Activated naive CD8-positive, alpha-beta T cell treated with anti-CD3 and anti-CD28 coated beads for 36 hours (primary cell): ENCODE measurements at regions not wholly inside any gene's neighbourhood (a gene's known extent, or its start where the extent isn't known, plus 50 kb on each side); places are given as distances from the start of the nearest gene placed in this dataset.
"Not testable (repeated sequence)": the region's sequence is repeated elsewhere in the genome, so short reads cannot be mapped to it uniquely, and the experiment has no call there.

Experiments used
- DNase-seq: peaks from one replicate; pipeline ENCODE4 v3.0.0; 2021
- H3K27ac Mint-ChIP-seq: one replicate; pipeline ENCODE4 v1.8.0; 2022; ENCODE audit warnings: mild to moderate bottlenecking, moderate library complexity, mixed read lengths
- H3K27me3 Mint-ChIP-seq: one replicate; pipeline ENCODE4 v1.8.0; 2022; ENCODE audit warnings: mild to moderate bottlenecking, mixed read lengths
- H3K36me3 Mint-ChIP-seq: one replicate; pipeline ENCODE4 v1.8.0; 2021; ENCODE audit warnings: mild to moderate bottlenecking, mixed read lengths
- H3K4me1 Mint-ChIP-seq: one replicate; pipeline ENCODE4 v1.8.0; 2021; ENCODE audit warnings: mixed read lengths
- H3K4me3 Mint-ChIP-seq: one replicate; pipeline ENCODE4 v1.8.0; 2022; ENCODE audit warnings: mild to moderate bottlenecking, moderate library complexity, mixed read lengths
- H3K9me3 Mint-ChIP-seq: one replicate; pipeline ENCODE4 v1.8.0; 2022; ENCODE audit warnings: mixed read lengths

DNA sequence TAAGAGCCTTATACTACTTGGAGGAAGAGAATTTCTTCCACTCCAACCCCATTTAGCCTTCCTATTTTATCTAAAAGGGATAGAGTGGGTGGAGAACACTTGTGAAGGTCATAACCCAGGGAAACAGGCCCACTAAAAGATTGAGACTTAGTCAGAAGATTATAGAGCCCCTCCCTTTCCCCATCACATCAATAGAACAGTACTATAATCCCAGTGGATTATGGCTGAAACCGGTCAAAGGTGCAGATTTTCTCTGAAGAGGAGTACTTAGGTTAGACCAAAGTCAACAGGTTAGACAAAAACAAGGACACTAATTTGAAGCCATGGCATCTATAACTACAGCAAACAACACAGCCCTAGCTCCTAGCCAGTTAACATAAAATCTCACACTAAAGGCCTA is 330.9 kb upstream of the NOX3 start:
- Mint-ChIP-seq H3K4me3 (no peak overlapping the region), H3K36me3 (no peaks in the 10 kb centered on the region), H3K27ac (no peak overlapping the region), H3K9me3 (peaks cover 1% of the 10 kb centered on the region), H3K4me1 (no peaks in the 10 kb centered on the region), H3K27me3 (peaks cover 3% of the 10 kb centered on the region)
- DNase-seq: no peak

DNA sequence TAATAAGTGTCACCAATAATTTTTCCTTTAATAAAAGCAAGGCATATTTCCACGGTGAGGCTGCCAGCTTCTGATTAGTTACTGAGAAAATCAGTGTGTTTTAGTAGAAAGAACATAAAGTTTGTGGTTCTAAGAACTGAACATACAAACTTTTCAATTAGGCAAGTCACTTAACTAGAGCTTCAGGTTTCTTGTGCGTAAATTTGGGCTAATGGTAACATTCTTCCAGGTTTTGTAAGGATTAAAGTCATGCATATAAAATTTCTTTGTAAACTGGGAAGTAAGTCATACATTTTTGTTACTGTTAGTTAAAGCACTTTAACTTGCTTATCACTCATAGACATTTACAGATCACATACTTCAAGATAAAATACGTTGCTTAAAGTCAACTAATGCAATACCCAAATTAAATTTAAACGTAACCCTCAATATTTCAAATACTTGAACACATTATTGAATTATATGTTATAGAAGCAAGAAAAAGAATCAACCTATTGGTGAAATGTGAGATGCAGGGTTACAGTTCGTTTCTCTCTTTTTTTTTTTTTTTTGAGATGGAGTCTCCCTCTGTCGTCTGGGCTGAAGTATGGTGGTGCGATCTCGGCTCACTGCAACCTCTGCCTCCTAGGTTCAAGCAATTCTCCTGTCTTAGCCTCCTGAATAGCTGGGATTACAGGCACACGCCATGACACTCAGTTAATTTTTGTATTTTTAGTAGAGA is 327.3 kb upstream of the NOX3 start:
- Mint-ChIP-seq H3K9me3 (peaks cover 1% of the 10 kb centered on the region), H3K27ac (no peak overlapping the region), H3K27me3 (no peaks in the 10 kb centered on the region), H3K36me3 (no peaks in the 10 kb centered on the region), H3K4me3 (no peak overlapping the region), H3K4me1 (no peaks in the 10 kb centered on the region)
- DNase-seq: no peak

DNA sequence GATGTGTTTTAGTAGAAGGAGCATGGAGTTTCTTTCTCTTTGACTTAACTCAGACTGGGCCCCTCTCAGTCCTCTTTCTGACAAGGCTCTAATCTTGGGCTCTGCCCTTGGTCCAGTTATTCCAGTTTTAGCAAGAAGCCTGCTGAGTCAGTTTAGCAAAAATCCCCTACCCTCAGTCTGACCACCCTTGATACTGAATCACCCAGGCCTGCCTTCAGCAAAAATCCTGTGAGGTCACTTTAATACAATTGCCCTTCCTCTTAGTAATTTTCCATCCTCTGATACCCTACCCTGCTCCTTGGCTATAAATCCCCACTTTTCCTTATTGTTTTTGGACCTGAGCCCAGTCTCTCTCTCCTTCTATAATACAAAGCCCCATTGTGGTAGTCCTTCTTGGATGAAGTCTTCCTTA is 326.7 kb upstream of the NOX3 start:
- DNase-seq: no peak
- Mint-ChIP-seq H3K4me3 (no peak overlapping the region), H3K27ac (no peak overlapping the region), H3K9me3 (peaks cover 1% of the 10 kb centered on the region), H3K27me3 (no peaks in the 10 kb centered on the region), H3K4me1 (no peaks in the 10 kb centered on the region), H3K36me3 (no peaks in the 10 kb centered on the region)

DNA sequence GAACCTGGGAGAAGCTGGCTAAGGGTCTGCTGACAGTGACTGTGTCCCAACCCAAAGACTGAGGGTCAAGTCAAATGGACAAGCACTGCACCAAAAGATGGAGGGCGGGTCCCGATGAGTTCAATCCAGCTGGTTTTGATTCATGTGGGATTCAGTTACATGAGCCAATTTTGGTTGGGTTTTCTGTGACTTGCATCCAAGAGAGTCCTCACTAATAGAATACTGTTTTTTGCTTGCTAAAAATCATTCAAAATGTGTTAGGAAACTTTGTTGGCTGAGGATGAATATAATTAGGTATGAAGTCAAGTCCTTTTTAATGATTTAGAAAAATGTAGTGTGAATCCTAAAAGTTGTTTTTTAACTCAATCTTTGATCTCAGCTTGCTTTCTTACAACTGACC is 323.8 kb upstream of the NOX3 start:
- no peaks in the 10 kb centered on the region for H3K9me3 Mint-ChIP-seq
- no peaks in the 10 kb centered on the region for H3K27me3 Mint-ChIP-seq
- no peaks in the 10 kb centered on the region for H3K36me3 Mint-ChIP-seq
- no peaks in the 10 kb centered on the region for H3K4me1 Mint-ChIP-seq
- DNase-seq: no peak
- H3K27ac Mint-ChIP-seq: no peak overlapping the region
- H3K4me3 Mint-ChIP-seq: no peak overlapping the region

DNA sequence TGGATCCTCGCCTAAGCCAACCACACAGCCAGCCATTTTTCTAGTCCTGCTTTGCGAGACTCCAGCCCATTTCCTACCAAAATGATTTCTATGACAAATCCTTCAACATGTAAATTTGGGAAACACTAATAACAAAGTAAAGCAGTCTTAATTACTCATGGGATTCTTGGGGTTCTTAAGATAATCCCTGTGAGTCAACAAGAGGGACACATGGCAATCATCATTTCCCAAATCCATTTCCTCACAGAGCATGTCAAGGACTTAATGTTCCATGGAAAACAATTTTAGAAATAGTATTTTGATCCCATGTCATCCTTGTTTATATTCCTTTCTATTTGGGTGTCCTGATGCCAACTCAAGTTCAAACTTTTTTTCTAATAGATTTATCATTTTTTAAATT is 322.7 kb upstream of the NOX3 start:
- no peak overlapping the region for H3K4me3 Mint-ChIP-seq
- no peak for DNase-seq
- H3K9me3 Mint-ChIP-seq: peaks cover 2% of the 10 kb centered on the region
- H3K27ac Mint-ChIP-seq: no peak overlapping the region
- H3K4me1 Mint-ChIP-seq: no peaks in the 10 kb centered on the region
- no peaks in the 10 kb centered on the region for H3K36me3 Mint-ChIP-seq
- no peaks in the 10 kb centered on the region for H3K27me3 Mint-ChIP-seq

DNA sequence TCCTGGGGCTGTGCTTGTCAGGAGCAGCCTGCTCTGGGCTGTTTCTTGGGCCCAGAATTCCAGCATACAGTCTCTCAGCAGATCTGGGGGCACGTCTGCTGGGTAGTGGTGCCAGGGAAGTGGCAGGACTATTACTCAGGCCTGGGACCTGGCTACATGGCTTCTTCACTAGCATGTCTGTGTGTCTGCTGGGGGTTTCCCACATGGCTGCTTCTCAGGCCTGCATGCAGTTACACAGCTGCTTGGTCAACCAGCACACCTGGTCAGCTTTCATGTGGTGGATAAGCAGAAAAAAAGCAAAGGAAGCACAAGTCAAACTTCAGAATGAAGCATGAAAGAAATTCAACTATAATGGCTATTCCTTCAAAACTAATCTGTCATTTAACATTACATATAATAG is 316.2 kb upstream of the NOX3 start:
- Mint-ChIP-seq H3K27ac (no peak overlapping the region), H3K4me3 (no peak overlapping the region), H3K36me3 (no peaks in the 10 kb centered on the region), H3K27me3 (no peaks in the 10 kb centered on the region), H3K4me1 (no peaks in the 10 kb centered on the region), H3K9me3 (peaks cover 8% of the 10 kb centered on the region)
- DNase-seq: no peak

DNA sequence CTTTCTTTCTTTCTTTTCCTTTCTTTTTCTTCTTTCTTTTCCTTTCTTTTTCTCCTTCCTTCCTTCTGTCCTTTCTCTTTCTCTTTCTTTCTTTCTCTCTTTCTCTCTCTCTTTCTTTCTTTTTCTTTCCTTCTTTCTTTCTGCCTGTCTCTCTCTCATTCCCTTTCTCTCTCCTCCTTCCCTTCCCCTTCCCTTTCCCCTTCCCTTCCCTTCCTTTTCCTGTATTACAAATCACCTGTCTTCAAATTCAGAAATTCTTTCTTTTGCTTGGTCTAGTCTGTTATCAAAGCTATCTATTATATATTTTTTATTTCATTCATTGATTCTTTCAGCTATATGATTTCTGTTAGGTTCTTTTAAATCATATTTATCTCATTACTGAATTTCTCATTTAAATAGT is 315.2 kb upstream of the NOX3 start:
- Mint-ChIP-seq H3K9me3 (peaks cover 8% of the 10 kb centered on the region), H3K27ac (no peak overlapping the region), H3K27me3 (no peaks in the 10 kb centered on the region), H3K36me3 (no peaks in the 10 kb centered on the region), H3K4me1 (no peaks in the 10 kb centered on the region), H3K4me3 (no peak overlapping the region)
- DNase-seq: no peak

DNA sequence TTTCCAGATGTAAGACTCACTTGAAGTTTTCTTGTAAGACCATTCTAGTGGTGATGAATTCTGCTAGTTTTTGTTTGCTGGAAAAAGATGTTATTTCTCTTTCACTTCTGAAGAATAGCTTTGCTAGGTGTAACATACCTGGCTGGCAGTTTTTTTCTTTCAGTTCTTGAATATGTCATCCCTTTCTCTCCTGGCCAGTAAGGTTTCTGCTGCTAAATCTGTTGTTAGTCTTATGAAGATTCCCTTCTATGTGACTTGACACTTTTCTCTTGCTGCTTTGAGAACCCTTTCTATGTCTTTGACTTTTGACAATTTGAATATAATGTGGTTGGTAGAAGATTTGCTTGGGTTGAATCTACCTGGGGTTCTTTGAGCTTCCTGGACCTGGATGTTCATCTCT is 314.7 kb upstream of the NOX3 start:
- Mint-ChIP-seq H3K27ac (no peak overlapping the region), H3K9me3 (peaks cover 8% of the 10 kb centered on the region), H3K36me3 (no peaks in the 10 kb centered on the region), H3K4me3 (no peak overlapping the region), H3K27me3 (no peaks in the 10 kb centered on the region), H3K4me1 (no peaks in the 10 kb centered on the region)
- no peak for DNase-seq

DNA sequence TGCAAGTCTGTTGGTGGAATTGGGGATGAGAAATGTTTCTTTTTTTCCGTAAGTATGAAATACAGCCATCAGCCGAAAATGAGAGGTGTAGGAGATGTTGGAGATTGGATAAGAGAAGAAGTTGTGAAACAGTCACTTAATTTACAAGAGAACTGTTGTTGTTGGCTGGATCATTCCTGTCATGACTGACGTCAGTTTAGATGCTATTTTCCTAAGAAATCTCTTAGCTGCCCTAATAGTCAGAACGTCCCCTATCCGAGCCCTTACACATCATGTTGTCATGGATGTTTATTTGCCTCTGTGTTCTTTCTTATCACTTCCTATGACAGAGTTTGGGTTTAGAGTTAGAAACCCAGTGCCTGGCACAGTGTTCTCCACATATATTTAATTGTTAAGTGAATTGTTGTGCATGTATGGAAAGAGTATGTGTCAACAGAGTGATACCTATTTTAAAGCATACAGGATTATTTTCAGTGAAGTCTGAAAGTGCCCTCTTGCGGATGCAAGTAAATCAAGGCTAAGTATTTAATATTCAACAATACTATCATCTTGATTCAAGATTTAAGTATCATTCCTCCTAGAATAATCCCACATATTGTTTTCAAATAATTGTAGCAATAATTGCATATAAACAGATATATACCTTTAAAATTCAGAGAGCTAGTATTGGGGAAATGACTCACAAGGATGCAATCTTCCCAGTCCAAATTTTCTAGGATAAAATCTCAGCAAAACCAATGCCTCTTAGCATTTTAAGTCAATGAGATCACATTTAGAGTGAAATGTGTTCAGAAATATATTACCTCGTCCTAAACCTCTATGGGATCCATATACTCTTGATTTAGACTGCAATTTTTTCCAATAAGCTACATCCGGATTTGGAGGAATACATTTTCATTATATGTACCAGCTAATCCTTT is 309.9 kb upstream of the NOX3 start:
- Mint-ChIP-seq H3K27me3 (no peaks in the 10 kb centered on the region), H3K9me3 (peaks cover 4% of the 10 kb centered on the region), H3K27ac (no peak overlapping the region), H3K4me3 (no peak overlapping the region), H3K4me1 (no peaks in the 10 kb centered on the region), H3K36me3 (no peaks in the 10 kb centered on the region)
- DNase-seq: no peak

DNA sequence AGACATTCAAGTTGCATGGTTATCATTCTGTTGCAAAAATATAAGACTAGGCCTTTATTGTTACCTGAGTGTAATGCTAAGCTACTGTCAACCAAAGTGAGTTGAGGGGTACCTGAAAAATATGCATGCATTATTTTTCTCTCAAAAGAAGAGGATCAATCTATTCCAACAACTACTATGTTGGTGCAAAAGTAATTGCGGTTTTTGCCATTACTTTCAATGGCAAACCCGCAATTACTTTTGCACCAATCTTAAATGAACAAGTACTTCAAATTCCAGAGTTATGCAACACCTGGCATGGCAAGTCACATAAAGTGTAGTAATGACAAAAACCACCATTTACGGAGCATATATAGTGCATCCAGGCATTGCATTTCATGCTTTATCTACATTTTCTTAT is 307.0 kb upstream of the NOX3 start:
- Mint-ChIP-seq H3K9me3 (no peaks in the 10 kb centered on the region), H3K36me3 (no peaks in the 10 kb centered on the region), H3K27me3 (no peaks in the 10 kb centered on the region), H3K27ac (no peak overlapping the region), H3K4me3 (no peak overlapping the region), H3K4me1 (no peaks in the 10 kb centered on the region)
- DNase-seq: no peak

DNA sequence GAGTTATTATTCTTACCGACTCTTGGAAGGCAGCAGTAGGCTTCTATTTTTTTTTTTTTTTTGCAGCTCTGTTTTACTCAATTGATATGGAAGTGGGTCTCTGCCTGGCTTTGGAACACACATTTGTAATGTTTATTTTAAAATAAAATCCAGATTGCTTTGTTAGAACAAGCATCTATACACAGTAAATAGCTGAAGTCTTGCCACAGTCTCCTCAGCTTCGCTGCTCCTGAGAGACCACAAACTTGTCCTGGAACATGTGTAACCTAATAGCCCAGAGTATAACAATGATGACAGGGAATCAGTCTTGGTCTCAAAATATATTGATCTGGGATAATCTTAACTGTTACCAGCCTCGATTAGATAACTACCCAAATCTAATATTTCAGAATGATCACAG is 299.8 kb upstream of the NOX3 start:
- Mint-ChIP-seq H3K4me1 (no peaks in the 10 kb centered on the region), H3K27me3 (peaks cover 4% of the 10 kb centered on the region), H3K36me3 (no peaks in the 10 kb centered on the region), H3K27ac (no peak overlapping the region), H3K9me3 (peaks cover 17% of the 10 kb centered on the region), H3K4me3 (no peak overlapping the region)
- no peak for DNase-seq

DNA sequence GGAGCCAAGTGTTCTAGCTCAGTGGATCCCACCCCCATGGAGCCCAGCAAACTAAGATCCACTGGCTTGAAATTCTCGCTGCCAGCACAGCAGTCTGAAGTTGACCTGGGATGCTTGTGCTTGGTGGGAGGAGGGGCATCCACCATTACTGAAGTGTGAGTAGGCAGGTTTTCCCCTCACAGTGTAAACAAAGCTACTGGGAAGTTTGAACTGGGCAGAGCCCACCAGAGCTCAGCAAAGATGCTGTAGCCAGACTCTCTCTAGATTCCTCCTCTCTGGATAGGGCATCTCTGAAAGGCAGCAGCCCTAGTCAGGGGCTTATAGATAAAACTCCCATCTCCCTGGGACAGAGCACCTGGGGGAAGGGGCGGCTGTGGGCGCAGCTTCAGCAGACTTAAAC is 293.1 kb upstream of the NOX3 start:
- not testable (repeated sequence) for DNase-seq, H3K4me3 Mint-ChIP-seq, H3K27ac Mint-ChIP-seq, H3K4me1 Mint-ChIP-seq, H3K27me3 Mint-ChIP-seq, H3K36me3 Mint-ChIP-seq
- peaks cover 14% of the 10 kb centered on the region for H3K9me3 Mint-ChIP-seq

DNA sequence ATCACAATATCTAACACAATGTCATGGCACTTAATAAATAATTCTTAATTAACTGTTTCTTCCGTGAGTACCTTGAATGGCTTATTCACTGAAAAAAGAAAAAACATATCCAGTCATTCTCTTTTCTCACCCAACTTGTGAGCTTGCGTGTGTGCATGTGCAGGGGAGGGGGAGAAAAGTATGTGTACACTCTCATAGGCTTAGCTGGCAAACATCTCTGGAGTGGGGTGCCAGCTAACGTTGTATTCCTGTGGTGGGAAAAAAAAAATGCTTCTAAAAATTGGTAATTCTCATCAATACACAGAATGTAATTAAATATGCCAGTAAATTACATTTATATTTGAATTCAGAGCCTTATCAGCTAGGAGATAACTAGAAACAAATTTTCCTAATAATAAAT is 291.9 kb upstream of the NOX3 start:
- no peaks in the 10 kb centered on the region for H3K27me3 Mint-ChIP-seq
- H3K9me3 Mint-ChIP-seq: peaks cover 7% of the 10 kb centered on the region
- no peak overlapping the region for H3K4me3 Mint-ChIP-seq
- H3K27ac Mint-ChIP-seq: no peak overlapping the region
- no peaks in the 10 kb centered on the region for H3K4me1 Mint-ChIP-seq
- no peak for DNase-seq
- no peaks in the 10 kb centered on the region for H3K36me3 Mint-ChIP-seq

DNA sequence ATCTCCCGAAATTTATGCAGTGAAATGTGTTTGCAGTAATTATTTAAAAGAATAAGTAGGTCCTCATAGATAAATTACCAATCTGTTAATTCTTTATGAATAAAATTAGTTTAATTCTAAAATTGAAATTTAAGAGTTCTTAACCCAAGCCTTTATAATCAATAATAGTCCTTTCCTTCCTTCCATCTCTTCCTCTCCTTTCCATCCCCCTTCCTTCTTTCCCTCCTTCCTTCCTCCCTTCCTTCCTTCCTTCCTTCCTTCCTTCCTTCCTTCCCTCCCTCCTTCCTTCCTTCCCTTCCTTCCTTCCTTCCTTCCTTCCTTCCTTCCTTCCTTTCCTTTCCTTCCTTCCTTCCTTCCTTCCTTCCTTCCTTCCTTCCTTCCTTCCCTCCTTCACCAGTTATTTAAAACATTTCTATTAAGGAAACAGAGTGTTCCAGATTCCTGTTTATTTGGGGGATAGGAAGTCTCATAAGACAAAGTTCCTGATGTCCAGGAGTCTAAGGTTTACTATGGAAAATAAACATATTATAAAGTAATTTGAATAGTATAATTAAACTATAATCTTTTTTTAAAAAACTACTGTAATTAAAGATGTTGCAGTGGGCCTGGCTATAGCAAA is 285.3 kb upstream of the NOX3 start:
- no peak for DNase-seq
- Mint-ChIP-seq H3K36me3 (no peaks in the 10 kb centered on the region), H3K9me3 (no peaks in the 10 kb centered on the region), H3K27ac (no peak overlapping the region), H3K4me1 (no peaks in the 10 kb centered on the region), H3K4me3 (no peak overlapping the region), H3K27me3 (peaks cover 10% of the 10 kb centered on the region)

DNA sequence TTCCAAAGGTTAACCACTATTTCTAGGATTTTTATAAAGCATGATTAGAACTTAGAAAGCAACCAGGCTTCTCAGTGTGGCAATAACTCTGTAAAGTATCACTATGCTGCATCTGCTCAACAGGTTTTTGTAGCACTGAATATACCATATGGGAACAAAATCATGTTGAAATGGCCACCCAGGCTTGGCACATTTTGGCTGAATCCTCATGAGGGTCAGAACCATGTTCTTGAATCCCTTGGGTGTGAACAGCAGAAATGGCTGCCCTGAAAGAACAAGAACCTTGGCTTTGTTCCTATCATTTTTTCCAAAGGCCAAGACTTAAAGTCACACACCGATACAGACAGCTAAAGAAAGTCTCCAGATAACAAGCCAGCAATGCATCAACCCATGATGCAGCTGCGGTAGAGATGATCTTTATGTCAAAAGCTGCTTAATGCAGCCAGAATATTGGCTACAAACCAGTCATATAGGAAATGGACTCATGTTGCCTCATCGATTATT is 283.0 kb upstream of the NOX3 start:
- Mint-ChIP-seq H3K4me3 (no peak overlapping the region), H3K36me3 (no peaks in the 10 kb centered on the region), H3K9me3 (no peaks in the 10 kb centered on the region), H3K27me3 (peaks cover 10% of the 10 kb centered on the region), H3K27ac (no peak overlapping the region), H3K4me1 (no peaks in the 10 kb centered on the region)
- DNase-seq: no peak
